Superior temporal gyrus (tissue), 1 donor: ENCODE measurements at regions not wholly inside any gene's neighbourhood (a gene's known extent, or its start where the extent isn't known, plus 50 kb on each side); places are given as distances from the start of the nearest gene placed in this dataset.
A peak's percentile ranks its signal among the peaks of the same experiment; 100 is the strongest.

Experiments
- DNase-seq: peaks from one replicate; pipeline ENCODE4 v3.0.0-alpha.2; 2016; ENCODE audit errors: extremely low spot score

- no peak for DNase-seq
Measured at GRCh38 chr20:43316271-43316670, 126.6 kb upstream of the PTPRT start.

GRCh38 chr20:43309266-43309665, 119.6 kb upstream of the PTPRT start:
- no peak for DNase-seq

DNA sequence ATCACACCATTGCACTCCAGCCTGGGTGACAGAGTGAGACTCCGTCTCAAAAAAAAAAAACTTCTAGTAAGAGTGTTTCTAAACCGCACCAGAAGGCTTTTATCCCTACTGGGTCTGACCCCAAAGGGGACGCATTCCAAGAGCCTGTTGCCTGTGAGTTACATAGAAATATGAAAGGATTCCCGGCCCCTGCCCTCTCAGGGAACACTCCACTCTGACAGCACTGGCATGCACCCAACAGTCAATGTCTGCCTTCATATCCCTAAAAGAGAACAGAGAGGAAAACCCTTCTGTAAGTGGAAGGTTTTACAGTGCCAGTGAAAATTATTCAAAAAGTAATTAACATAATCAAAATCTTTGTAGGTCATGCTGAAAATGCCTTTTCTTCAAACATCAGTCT, 117.1 kb upstream of the PTPRT start:
- DNase-seq: no peak

DNA sequence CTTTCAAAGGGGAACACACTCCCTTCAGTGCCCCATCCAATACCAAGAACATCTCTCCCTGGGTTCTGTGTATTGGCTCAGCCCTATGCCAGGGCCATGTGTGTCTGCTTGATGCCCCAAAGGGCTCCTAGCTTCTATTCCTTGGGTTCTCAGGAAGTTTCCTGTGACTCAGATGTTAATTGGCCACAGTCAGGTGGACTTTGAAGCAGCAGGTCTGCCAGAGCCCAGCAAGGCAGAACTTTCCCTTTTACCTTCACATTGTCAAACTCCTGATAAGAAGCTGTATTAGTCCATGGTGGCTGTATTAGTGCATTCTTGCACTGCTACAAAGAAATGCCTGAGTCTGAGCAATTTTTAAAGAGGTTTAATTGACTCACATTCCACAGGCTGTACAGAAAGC, 116.0 kb upstream of the PTPRT start:
- DNase-seq: no peak

DNA sequence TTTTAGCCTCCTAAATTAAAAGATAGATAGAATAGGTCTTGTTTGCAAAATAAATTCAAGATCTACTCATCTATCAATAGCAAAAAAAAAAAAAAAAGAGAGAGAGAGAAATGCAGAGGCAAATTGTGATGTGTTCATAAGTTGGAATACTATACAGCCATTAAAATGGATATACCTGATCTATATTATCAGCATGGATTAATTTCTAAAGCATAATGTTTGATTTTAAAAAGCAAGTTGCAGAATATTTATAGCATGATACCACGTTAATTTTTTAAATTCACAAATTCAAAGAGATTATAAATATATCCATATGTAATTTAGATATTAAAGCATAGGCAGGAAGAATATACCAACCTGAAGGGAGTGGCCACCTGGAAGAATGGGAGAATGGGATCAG, 114.9 kb upstream of the PTPRT start:
- no peak for DNase-seq

GRCh38 chr20:43302936-43303335, 113.2 kb upstream of the PTPRT start:
- DNase-seq: no peak

DNA sequence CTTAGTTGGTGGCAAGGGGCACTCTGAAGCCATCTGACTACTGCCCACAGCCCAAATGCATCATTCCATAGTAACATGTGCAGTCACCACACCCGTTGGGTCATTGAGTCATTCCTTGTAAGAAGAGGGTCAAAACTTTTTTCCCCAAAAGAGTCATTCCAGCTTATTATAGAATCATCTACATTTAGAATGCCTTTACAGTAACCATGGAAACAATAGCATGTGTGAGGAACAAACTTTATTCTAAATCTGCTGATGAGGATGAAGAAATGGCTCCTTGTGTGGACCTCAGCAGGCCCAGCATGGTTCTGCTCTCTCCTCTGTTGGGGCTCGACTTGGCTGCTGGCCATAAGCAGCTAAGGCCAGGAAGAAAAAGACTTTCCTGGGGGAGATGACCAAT, 111.2 kb upstream of the PTPRT start:
- DNase-seq: peak; percentile 51

- no peak for DNase-seq
Measured at GRCh38 chr20:43295781-43296180, 106.1 kb upstream of the PTPRT start.

DNA sequence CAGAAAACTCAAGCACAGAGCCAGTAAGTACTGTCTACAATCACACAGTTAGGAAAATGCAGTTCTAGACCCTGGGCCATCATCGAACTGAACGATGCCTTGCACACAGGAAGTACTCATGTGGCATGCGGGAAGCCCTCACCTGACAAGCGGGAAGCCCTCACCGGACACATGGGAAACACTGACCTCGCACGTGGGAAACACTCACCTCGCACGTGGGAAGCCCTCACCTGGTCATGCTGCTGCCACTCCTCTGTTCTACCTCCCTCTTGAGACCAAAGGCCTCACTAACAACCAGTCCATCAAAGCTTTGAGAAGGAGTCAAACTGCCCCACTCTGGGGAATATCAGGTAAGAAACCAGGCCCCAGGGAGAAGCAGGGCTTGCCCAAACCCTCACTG, 105.6 kb upstream of the PTPRT start:
- DNase-seq: no peak

- no peak for DNase-seq
Measured at GRCh38 chr20:43294031-43294430, 104.3 kb upstream of the PTPRT start.

- DNase-seq: no peak
Measured at GRCh38 chr20:43293068-43293786, 103.5 kb upstream of the PTPRT start.

DNA sequence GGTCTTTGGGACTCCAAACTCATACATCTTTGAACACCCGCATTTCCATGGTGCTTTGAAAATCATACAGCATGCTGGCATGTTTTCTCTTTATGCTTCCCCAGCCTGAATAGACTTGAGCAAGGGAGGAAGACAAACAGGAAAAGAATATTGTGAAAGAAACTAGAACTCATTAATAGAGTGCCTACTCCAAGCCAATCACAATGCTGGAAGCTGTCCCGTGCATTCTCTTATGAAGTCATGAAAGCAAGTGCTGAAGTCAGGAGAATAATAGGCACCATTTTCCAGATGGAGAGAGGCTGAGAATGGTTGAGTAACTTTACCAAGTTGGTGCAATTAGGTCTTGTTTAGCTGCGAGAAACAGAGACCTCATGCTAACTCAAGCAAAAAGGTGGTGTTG, 102.5 kb upstream of the PTPRT start:
- DNase-seq: no peak

- no peak for DNase-seq
Measured at GRCh38 chr20:43287637-43288036, 97.9 kb upstream of the PTPRT start.

DNA sequence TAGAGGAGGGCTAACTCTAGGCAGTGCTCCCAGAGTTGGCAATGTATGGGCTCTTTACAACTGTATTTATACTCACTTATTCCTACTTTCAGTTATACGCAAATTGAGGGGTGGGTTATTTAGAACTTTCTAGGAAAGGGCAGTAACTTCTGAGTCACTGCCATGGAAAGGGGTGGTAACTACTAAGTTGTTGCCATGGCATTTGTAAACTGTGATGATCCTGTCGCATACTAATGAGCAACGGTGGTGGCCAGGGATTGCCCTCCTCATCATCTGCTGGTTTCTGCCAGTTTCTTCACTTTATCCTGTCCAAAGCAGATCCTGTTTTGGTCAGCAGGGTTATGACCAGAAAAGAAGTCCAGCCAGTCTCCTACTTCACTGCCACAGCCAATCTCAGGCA, 95.5 kb upstream of the PTPRT start:
- DNase-seq: no peak

DNA sequence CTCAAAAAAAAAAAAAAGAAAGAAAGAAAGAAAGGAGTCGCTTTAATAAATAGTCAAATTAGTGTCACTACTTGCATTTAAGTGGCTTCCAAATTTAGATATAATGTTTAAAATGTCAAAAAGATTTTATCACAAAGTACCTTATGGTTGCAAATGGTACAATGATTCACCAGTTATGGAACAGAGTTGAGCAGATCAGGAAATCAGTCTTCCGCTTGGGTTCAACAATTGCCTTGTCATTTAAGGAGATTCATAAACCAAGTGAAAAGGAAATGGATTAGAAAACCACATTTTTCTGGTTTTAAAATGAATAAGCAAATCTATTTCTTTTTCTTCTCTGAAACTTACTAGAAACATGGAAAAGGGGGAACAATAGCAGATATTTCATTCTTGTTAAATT, 94.8 kb upstream of the PTPRT start:
- DNase-seq: no peak

- DNase-seq: no peak
Measured at GRCh38 chr20:43283126-43283525, 93.4 kb upstream of the PTPRT start.

DNA sequence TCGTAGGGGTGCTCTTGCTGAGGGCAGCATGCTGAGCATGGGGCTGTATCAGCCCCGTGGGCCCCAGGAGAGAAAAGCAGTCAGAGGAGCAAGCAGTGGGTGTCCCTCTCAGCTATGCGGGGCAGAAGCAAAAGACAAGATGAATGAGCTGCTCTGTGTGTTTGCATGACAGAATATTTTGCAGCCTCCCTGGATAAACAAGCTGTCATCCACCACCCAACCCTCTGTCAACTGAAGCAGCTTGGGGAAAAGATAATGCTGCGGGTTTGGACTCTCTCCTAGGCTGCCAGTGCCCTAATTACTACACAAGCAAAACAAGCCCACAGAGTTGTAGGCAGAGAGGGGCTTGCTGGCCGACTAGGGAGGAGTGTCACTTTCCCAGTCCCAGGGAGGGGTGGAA, 82.3 kb upstream of the PTPRT start:
- DNase-seq: no peak

DNA sequence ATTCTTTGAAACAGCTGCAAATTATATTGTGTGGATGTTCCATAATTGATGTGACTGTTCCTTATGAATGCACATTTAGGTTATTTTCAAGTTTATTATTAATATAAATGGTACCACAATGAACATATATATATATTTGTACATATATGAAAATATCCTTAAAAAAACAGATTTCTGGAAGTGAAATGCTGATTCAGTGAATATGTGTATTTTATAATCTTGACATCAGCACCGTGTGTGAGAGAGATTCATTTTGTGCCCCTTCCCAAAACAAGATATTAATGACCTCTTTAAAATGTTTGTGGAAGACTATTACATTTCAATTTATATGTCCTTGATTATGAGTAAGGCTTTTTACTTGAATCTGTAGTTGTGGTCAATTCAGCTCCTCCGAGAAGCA, 75.7 kb upstream of the PTPRT start:
- no peak for DNase-seq

GRCh38 chr20:43263226-43263625, 73.5 kb upstream of the PTPRT start:
- no peak for DNase-seq

DNA sequence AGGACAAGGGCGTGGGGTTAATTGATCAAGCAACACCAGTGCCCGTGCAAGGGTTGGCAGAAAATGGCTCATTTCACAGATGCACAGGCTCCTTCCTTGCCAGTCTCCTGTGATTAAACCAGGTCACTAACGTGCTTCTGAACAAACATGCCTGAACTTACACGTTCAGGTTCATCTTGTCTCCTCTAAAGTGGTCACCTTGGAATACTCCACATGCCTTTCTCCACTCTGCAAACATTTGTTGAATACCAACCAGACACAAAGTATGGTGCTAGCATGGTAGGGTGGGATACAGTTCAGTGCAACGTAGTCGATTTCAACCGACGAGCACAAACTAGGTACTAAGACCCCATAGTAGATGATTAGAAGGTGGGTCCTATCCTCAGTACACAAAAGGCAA, 72.6 kb upstream of the PTPRT start:
- no peak for DNase-seq

DNA sequence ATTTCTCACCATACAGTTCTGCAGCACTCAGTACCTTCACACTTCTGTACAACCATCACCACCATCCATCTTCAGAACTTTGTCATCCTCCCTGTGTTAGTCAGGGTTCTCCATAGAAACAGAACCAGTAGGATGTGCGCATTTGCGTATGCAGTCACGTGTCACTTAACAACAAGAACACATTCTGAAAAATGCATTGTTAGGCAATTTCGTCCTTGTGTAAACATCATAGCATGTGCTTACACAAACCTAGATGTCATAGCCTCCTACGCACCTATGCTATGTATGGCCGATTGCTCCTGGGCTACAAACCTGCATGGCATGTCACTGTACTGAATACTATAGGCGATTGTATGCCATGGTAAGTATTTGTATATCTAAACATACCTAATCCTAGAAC, 66.2 kb upstream of the PTPRT start:
- DNase-seq: no peak

DNA sequence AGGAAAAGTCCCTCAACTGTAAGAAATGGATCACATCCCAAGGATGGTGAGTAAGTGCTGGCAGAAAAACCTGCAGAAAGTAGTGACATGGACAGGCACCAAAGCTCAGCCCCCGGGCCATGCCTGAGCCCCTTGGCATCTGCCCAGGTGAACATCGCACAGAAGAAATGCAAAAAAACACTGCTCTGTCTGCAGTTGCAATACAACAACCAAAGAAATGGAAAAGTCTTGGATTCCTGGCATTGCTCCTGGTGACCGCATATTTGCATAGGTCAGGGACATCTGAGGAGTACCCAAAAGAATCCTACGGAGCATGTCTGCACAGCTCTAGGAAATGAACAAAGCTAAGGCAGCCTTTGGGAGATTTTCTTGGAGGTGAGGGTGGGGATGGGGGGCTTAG, 63.1 kb upstream of the PTPRT start:
- DNase-seq: no peak

- DNase-seq: no peak
Measured at GRCh38 chr20:43248341-43248740, 58.6 kb upstream of the PTPRT start.

- no peak for DNase-seq
Measured at GRCh38 chr20:43247361-43247760, 57.7 kb upstream of the PTPRT start.
